Activated CD4-positive, alpha-beta T cell treated with anti-CD3 and anti-CD28 coated beads, Interleukin-2, amount 50 U/mL, for 24 hours (primary cell): ENCODE measurements at regions not wholly inside any gene's neighbourhood (a gene's known extent, or its start where the extent isn't known, plus 50 kb on each side); places are given as distances from the start of the nearest gene placed in this dataset.

Source experiments
- DNase-seq, 2 donors: peaks; one replicate each; pipeline ENCODE4 v3.0.0-alpha.2; 2020; ENCODE audit warnings: low read depth in 1 of 2, low spot score in 1 of 2

GRCh38 chr3:83092521-83093221, 1331.2 kb upstream of the GBE1 start:
- DNase-seq: no peak

DNA sequence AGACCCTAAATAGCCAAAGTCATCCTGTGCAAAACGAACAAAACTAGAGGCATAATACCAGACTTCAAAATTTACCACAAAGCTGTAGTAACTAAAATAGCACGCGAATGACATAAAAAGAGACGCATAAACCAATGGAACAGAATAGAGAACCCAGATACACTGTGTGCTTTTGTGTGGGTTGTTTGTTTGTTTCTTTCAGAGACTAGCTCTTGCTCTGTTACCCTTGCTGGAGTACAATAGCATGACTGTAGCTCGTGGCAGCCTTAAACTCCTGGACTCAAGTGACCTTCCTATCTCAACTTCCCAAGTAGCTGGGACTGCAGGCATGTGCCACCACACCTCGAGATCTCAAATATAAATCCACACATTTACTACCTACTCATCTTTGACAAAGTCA, 1314.6 kb upstream of the GBE1 start:
- no peak for DNase-seq

DNA sequence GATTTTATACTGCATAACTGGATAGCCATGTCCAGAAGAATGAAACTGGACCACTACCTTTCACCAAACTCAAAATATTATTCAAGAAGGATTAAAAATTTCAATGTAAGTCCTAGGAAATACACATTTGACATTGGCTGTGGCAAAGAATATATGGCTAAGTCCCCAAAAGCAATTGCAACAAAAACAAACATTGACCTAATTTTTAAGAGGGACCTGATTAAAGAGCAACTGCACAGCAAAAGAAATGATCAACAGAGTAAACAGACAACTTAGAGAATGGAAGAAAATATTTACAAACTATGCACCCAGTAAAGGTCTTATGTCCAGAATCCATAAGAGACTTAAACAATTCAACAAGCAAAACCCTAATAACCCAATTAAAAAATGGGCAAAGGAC, 1313.0 kb upstream of the GBE1 start:
- no peak for DNase-seq

GRCh38 chr3:83065851-83066460, 1304.5 kb upstream of the GBE1 start:
- DNase-seq: no peak

DNA sequence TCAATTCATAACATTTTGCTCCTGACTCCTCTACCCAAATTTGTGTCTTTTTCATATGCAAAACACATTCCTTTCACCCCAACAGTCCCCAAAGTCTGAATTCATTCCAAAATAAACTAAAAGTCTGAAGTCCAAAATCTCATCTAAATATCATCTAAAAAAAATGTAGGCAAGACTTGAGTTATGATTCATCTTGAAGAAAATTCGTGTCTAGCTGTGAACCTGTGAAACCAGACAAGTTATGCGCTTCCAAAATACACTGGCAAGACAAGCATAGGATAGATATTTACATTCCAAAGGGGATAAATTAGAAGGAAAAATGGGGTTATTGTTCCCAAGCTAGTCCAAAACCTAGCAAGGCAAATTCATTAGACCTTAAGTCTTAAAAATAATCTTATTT, 1302.0 kb upstream of the GBE1 start:
- no peak for DNase-seq

DNA sequence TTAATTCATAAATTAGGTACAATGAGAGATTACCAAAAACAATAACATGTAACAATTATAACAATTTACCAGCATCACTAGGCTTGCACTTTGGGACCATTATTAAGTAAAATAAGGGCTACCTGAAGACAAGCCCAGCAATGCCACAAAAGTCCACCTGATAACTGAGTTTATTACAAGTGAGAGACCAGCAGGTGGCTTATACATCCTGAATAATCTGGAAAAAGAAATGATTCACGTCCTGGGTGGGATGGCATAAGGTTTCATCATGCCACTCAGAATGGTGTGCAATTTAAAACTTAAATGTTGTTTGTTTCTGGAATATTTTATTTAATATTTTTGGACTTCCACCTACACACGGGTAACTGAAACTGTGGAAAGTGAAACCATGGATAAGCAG, 1287.1 kb upstream of the GBE1 start:
- DNase-seq: no peak

DNA sequence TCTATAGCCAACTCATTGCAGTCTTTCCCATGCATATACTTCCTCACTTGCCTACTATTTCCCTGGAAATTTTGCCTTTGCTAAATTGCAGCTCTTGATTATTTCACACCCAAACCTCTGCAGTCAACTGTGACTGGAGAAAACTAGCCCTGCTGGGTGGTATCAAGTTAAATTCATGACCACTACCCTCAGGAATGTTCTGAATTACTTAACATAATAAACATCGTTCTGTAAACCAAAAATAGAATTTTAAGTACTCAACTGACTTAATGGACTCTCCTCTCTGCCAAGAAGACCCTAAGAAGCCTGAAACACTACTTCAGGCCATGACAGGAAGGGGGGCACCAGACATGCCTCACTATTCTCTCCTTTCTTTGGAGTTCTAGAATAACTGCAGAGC, 1278.0 kb upstream of the GBE1 start:
- no peak for DNase-seq

- no peak for DNase-seq
Measured at GRCh38 chr3:83035704-83036010, 1274.2 kb upstream of the GBE1 start.

- no peak for DNase-seq
Measured at GRCh38 chr3:83034806-83035703, 1273.6 kb upstream of the GBE1 start.

DNA sequence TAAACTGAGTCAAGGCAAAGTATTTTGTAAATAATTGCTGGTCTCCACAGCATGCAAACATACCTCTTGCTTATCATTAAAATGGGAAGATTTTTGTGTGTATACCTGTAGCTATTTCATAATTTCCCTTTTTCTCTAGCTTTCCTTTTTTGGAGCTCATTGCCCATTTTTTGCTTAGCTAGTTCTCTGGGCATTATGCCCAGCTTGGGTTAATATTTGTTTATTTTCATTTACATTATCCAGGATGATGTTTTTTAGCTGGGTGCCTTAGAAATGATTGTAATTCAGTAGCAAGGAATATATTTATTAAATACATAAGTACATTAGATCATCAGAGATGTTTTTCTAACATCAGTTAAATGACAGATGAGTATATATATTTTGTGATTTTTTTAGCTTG, 1271.7 kb upstream of the GBE1 start:
- DNase-seq: no peak

DNA sequence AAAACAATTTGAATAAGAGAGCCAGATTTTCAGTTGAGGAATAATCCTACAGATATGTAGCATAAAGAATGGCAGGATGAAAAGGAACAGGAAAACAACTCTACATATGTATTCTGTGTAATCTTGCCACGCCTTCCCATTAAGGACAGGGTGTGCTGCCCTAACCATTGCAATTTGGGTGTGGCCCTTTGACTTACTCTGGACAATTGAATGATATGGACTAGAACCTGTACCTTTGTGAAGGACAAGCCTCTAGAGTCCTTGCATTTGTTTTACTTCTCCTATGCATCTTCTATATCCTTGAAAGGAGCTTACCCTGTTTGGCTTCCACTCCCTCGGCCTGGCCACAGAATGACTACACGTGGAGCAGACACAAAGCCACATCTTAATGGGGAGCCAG, 1261.6 kb upstream of the GBE1 start:
- no peak for DNase-seq

- no peak for DNase-seq
Measured at GRCh38 chr3:83011481-83011880, 1250.0 kb upstream of the GBE1 start.

DNA sequence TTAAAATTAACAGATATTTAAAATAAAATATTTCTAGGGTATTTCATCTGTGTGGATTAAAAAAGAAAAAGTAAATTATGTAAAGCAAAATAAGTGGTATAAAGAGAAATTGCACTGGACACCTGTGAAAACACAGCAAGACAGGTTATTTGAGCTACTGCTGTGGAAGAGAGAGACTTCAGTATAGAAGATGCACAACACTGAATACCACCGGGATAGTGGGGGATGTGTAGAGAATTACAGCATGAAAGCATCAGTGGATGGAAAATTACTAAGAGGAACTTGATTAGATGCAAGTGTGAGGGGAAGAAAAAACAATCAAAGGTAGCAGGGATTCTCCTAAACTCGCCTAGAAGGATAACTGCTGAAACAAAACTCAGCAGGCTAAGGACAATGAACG, 1242.5 kb upstream of the GBE1 start:
- no peak for DNase-seq

DNA sequence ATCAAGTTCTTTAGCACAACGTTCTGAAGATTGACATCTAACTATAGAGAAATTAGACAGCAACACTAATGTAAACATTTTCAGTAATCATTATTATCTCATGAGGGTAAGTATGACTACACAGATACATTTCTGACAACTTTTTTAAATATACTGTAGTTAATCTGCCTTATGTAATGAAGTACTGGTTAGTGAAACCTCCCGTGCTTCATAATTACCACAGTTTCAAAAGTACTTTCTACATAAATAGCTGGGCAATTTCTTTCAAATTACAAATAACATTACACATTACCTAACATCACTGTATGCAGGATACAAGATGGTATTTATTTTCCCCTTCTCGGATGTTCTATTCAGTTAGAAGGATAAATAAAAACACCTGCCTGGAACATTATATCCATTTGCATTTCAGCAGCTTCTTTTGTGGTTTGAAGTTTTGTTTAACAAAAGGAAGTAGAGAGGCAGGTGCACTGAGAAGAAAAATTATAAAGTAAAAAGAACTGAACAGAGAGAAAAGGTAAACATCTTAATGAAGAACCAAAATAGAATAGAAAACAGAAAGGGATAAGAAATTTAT, 1241.5 kb upstream of the GBE1 start:
- no peak for DNase-seq

- no peak for DNase-seq
Measured at GRCh38 chr3:82999777-83000176, 1238.3 kb upstream of the GBE1 start.

DNA sequence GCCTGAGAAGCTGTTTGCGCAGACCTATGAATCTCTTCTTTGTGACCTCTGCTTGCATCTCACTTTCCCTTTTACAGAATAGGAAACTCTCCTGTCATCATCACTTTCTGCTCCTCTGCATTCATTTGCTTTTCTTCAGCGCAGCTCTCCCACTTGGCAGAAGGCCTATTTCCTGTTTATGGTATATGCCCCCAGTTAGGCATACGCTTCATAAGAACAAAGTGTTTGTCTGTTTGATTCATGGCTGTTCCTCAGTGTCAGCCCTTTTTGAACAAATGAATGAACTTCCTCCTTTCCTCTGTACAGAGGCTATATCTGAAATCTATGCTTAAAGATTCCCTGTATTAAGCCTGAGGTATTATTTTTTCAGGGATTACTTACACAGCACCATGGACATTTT, 1216.9 kb upstream of the GBE1 start:
- no peak for DNase-seq

- DNase-seq: no peak
Measured at GRCh38 chr3:82977871-82978270, 1216.4 kb upstream of the GBE1 start.

- DNase-seq: no peak
Measured at GRCh38 chr3:82973791-82974190, 1212.3 kb upstream of the GBE1 start.

DNA sequence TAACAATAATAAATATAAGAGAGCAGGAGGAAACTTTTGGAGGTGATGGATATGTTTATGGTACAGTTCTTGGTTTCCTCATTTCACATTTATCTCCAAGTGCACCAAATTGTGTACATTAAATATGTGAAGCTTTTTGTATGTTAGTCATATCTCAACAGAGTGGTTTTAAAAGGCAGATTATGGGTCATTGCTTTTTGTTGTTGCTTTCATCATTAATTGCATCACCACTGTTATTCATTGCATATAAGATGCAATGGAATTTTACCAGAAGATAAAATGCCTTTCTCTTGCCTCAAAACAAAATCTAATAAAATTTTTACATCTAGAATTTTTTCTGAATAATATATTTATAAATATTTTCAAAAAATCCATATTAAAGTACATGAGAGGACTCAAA, 1198.9 kb upstream of the GBE1 start:
- DNase-seq: no peak

DNA sequence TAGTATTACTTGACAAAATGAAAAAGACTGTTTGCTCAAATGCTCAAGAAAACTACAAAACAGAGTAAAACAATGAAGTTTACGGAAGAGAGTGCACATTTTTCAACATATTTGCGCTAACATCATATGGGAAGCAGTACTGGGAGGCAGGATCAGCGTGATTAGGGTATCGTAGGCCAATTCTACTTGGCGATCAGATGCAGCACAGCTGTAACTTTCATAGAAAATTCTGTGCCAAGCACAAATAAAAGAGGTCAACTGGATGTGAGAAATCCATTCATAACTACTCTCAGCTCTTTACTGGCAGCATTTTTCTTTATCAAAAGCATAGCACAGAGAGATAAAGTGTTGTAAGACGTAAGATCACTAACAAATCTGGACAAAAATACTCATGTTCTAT, 1196.3 kb upstream of the GBE1 start:
- no peak for DNase-seq

GRCh38 chr3:82957079-82957478, 1195.6 kb upstream of the GBE1 start:
- DNase-seq: no peak

DNA sequence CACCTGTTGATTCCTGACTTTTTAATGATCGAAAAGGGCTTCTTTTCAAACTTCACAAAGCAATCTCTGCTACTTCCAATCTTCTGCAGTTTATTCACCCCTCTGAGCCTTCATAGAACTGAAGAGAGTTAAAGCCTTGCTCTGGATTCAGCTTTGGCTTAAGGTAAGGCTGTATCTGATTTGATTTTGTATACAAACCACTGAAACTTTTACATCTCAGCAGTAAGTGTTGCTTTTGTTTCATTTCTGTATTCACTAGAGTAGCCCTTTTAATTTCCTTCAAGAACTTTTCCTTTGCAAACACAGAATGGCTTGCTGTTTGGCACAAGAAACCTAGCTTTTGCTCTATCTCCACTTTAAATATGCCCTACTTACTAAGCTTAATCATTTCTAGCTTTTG, 1193.0 kb upstream of the GBE1 start:
- DNase-seq: no peak
